ENCODE measurements at regions not wholly inside any gene's neighbourhood (a gene's known extent, or its start where the extent isn't known, plus 50 kb on each side); places are given as distances from the start of the nearest gene placed in this dataset.
"Not testable (repeated sequence)": the region's sequence is repeated elsewhere in the genome, so short reads cannot be mapped to it uniquely, and the experiment has no call there.

DNA sequence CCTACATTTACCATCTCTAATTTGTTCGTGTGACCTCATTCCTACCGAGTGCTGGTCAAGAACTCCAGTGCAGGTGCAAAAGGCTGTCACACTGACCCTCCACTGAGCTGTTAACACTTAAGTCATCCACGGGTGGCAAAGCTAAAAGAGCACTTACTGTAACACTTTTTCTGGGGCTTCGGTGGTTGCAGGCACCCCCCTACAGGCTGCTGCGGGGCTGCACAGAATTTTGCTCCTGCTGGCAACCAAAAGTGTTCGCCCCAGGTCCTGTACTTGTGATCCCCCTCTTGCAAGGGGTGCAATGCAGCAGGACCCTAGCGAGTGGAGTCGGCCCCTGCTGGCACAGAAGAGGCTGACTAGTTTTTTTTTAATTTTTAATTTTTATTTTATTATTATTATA lies 298.9 kb upstream of the CNTNAP2 start:
- DNase-seq (ENCODE audit: low spot score), result no peak
- intact Hi-C loops (cut with DNase I), result no loop called here

DNA sequence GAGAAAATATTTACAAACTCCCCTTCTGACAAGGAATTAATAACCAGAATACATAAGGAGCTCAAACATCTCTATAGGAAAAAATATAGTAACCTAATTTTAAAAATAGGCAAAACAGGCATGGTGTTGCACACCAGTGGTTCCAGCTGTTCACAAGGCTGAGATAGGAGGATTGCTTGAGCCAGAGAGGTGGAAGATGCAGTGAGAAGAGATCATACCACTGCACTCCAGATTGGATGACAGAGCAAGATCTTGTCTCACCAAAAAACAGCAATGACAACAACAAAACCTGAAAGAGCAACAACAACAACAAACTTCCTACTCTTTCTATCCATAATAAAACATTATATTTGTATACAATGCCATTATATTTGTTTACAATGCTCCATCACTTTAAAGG lies 304.4 kb upstream of the CNTNAP2 start:
- no peak for DNase-seq (ENCODE audit: low spot score)
- intact Hi-C loops (cut with DNase I), result no loop called here

GRCh38 chr7:145805496-145805895 lies 311.1 kb upstream of the CNTNAP2 start:
- DNase-seq (ENCODE audit: low spot score); intact Hi-C loops (cut with DNase I): not testable (repeated sequence)

- DNase-seq (ENCODE audit: low spot score), result no peak
- intact Hi-C loops (cut with DNase I), result no loop called here
These were observed 319.1 kb upstream of the CNTNAP2 start for GRCh38 chr7:145797507-145797906.

- intact Hi-C loops (cut with DNase I), result no loop called here
- no peak for DNase-seq (ENCODE audit: low spot score)
These were observed 321.5 kb upstream of the CNTNAP2 start for GRCh38 chr7:145795132-145795531.

DNA sequence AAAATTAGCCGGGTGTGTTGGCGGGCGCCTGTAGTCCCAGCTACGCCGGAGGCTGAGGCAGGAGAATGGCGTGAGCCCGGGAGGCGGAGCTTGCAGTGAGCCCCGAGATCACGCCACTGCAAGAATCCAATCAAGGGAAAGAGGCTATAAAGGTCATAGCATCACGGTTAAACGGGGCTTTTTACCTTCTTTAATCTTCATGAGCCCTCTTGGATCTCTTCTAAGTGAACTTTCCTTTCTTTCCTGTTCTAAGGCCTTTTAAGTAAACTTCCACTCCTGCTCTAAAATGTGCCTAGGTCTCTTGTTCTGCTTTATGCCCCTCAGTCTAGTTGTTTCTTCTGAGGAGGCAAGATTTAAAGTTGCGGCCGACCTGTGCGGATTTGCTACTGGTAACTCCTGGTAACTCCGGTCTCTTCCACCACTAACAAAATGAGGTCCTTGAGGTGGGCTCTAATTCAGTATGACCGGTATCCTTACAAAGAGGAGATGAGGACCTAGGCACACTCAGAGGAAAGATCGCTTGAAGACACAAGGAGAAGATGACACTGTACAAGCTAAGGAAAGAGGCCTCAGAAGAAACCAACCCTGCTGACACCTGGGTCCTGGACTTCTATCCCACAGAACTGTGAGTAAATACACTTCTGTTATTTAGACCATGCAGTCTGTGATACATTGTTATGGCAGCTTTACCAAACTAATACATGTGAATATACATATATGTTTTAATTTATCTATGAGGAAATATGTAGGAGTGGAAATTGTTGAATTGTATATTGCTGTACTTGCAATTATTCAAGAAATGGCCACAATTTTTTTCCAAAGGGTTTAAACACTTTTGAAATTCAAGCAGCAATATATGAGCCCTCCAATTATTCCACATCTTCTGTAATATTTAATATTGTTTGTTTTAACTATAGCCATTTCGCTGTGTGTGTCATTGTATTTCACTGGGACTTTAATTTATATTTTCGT lies 331.5 kb upstream of the CNTNAP2 start:
- intact Hi-C loops (cut with DNase I), result no loop called here
- no peak for DNase-seq (ENCODE audit: low spot score)

DNA sequence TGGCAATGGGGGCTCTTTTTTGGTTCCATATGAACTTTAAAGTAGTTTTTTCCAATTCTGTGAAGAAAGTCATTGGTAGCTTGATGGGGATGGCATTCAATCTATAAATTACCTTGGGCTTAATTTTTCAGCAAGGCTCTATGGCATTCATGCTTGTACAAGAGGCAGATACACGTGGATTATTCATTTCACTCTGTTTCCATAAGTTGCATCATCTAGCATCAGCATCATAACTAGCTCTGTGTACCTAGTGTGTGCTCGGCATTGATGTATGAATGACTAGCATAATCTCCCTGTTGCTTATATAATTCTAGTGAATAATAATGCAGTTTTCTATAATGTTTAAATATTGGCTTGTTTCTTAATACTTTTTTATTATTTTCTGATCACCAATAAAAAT lies 335.2 kb upstream of the CNTNAP2 start:
- intact Hi-C loops (cut with DNase I); DNase-seq (ENCODE audit: low spot score): not testable (repeated sequence)

DNA sequence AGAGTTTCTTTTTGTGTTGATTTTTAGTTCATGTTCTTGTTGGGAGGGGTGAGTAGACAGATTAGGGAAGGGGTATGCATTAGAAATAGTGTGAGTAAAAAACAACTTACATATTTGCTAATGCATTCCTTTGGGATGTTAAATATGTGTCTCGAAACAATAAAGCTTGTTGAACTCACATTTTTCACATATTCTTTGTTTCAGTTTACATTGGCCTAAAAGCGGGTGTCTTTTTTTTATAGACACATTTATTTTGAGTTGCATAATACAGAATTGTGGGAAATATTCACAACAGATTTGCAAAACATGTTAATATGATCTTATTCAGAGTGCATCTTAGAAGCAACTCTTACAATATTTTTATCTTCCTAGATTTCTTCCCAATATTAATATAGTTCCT lies 337.5 kb upstream of the CNTNAP2 start:
- intact Hi-C loops (cut with DNase I), result no loop called here
- DNase-seq (ENCODE audit: low spot score), result no peak

GRCh38 chr7:145774777-145775176 lies 341.8 kb upstream of the CNTNAP2 start:
- no peak for DNase-seq (ENCODE audit: low spot score)
- intact Hi-C loops (cut with DNase I), result no loop called here

GRCh38 chr7:145753004-145753403 lies 363.6 kb upstream of the CNTNAP2 start:
- no peak for DNase-seq (ENCODE audit: low spot score)
- intact Hi-C loops (cut with DNase I), result no loop called here

DNA sequence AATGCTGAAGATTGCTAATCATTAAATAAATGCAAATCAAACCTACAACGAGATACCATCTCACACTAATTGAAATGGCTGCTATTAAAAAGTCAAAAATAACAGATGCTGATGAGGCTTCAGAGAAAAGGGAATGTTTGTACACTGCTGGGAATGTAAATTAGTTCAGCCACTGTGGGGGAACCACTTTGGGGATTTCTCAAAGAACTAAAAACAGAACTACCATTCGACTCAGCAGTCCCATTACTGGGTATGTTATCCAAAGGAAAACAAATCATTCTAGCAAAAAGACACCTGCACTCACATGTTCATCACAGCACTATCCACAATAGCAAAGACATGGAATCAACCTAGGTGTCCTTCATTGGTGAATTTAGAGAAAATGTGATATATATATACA lies 379.0 kb upstream of the CNTNAP2 start:
- no peak for DNase-seq (ENCODE audit: low spot score)

DNA sequence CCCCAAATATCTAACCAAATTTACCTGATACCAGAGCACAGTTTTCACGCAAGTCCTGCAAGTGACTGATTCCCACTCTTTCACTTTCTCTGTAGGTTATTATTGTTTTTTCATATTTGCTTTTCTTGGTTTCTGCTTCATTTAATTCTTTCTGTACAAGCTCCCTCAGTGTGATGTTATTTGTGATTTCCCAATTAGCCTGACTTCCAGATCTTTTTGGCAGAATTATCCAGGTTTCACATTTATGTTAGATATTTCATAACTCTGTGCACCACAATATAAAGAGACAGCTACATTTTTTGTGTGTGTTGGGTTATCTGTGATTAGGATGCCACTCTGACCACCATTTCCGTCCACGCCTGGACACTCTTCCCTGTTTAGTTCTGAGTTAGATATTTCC lies 381.5 kb upstream of the CNTNAP2 start:
- intact Hi-C loops (cut with DNase I), result no loop called here
- no peak for DNase-seq (ENCODE audit: low spot score)

More for the DNA sequence above, 379.0 kb upstream of the CNTNAP2 start:
- intact Hi-C loops (cut with DNase I), result no loop called here

DNA sequence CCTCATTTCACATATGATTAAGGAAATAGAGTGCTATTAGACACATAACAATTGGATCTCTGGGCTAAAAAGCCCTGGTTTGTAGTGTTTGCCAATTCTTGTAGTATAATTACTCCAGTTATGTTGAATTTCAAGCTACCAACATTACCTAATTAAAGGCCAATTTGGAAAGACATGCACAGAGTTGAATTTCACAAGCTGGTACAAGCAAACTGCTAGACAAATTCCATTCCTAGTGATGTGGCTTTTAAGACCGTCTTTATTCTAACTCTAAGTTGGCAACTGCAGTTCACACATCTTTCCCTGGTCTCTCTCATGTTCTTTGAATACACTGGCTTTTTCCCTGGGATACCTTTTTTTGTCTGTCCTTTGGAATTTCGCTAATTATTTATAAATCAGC lies 384.1 kb upstream of the CNTNAP2 start:
- DNase-seq (ENCODE audit: low spot score), result no peak
- intact Hi-C loops (cut with DNase I), result no loop called here

- DNase-seq (ENCODE audit: low spot score), result no peak
- intact Hi-C loops (cut with DNase I), result no loop called here
These were observed 386.9 kb upstream of the CNTNAP2 start for GRCh38 chr7:145729691-145730090.

- intact Hi-C loops (cut with DNase I), result no loop called here
- no peak for DNase-seq (ENCODE audit: low spot score)
These were observed 398.5 kb upstream of the CNTNAP2 start for GRCh38 chr7:145718129-145718528.

- intact Hi-C loops (cut with DNase I), result no loop called here
- no peak for DNase-seq (ENCODE audit: low spot score)
These were observed 416.1 kb upstream of the CNTNAP2 start for GRCh38 chr7:145700488-145700887.

DNA sequence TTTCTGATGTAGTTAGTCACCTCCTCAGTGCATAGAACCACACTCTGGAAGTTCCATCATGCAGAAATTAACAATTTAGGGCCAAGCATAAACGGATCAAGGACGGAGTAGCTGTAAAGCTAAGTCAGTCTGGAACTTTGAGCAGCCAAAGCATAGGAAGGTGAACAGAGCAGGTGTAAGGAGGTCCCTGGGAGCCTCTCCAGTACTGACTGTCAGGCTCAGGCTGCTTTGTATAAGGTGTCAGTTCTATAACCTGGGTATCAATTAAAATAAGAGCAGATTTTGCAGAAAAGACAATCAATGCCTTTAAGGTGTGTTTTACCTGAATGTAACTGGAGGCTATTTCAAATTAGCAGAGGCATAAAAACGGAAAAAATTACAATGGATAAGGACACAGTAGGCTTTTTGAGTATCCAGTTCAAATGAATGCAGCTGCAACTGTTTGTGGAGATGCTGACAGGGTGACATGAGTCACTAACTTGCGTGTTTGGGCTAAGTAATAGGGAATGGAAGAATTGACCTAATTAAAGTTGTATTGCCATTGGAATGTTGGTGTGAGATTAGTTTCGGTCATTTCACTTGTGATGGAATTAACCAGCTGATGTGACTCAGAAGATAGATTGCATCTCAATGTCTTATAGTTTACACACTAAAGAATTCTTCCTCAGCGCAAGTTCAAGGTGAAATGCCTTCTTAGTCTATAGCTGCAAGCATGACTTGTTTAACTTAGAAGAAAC lies 417.9 kb upstream of the CNTNAP2 start:
- intact Hi-C loops (cut with DNase I), result no loop called here
- DNase-seq (ENCODE audit: low spot score), result no peak

GRCh38 chr7:145697412-145698107 lies 419.0 kb upstream of the CNTNAP2 start:
- DNase-seq (ENCODE audit: low spot score); intact Hi-C loops (cut with DNase I): not testable (repeated sequence)

DNA sequence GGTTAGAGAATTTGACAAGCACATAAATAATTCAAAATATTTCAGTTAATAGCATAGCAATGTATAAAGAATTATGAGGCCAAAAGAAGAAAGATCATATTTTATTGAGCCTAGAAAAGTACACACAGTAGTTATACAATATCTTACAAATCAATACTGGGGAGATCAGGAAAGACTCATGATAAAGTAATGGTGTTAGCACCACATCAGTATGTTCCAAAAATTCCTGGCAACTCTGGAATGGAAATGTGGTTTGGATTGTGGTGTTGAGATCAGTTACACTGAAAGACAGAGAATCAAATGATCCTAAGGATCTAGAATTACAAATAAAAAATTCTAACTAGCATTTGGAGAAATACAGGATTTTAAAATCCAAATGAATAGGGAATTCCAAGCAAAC lies 420.5 kb upstream of the CNTNAP2 start:
- intact Hi-C loops (cut with DNase I), result no loop called here

DNA sequence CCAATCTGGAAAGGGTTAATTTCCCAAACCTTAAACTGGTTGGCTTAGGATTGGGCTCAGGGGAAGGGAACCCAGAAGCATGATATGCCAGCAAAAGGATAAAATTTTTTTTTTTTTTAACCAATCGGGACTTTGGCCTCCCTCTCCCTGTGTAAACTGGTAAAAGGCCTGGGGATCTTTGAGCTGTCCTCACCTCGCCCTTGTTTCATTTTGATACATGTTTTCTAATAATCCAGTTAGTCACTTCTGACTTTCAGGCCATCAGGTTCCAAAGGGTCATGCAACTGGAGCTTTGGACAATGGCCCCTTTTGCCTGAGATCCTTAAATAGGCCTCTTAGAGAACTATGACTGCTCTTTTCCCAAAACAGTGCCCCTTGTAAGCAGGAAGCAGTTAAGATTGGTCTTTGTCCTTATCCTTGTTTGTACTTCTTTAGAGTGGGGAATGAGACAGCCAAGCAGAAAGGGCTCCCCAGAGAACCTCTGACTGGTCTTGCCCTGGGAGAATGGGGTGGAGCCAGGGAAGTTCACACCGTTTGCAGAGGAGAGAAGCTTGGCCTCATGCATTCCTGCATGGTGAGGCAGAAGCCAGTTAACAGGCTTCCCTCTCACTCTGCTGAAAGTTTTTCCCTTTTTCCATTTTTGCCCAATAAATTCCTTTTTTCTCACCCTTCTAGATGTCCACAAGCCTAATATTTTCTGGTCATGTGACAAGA lies 424.2 kb upstream of the CNTNAP2 start:
- intact Hi-C loops (cut with DNase I), result no loop called here
- DNase-seq (ENCODE audit: low spot score), result no peak

More for the DNA sequence above, 420.5 kb upstream of the CNTNAP2 start:
- no peak for DNase-seq (ENCODE audit: low spot score)
